ENCODE measurements at regions not wholly inside any gene's neighbourhood (a gene's known extent, or its start where the extent isn't known, plus 50 kb on each side); places are given as distances from the start of the nearest gene placed in this dataset.

DNA sequence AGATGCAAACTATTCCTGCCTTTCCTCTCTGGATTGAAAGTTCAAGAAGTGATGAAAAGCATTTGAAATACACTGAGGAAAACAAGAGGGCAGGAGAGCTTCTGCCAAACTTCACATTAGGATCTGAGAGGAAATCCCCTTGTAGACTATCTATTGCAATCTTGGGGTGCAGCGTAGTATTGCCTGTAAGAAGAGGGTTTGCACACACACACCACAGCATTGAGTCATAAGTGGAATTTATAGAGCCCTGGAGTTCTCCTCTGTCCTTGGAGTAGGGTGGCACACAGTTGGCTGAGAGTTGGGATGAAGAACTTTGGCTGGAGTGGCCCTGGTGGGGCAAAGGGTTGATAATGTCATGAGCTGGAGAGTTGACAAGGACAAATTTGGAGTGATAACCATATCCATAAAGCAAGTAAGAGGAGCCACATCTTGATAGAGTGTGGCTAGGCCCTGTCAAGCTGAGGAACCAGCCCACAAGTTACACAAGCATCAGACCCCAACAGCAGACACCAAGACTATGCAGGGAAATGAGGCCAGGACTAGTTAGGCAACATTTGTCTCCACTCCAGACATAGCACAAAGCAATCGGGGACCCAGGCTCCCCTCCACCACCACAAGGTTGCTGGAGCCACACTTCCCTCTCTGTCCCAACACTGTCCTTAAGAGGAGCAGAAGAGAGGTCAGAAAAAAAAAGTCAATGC lies 520.9 kb downstream of the KLF5 start:
- TF ChIP-seq SIN3A (IDR thresholded peaks at IDR 0.05; ENCODE audit: low read depth), result no peak
- TF ChIP-seq, protein P1, sequence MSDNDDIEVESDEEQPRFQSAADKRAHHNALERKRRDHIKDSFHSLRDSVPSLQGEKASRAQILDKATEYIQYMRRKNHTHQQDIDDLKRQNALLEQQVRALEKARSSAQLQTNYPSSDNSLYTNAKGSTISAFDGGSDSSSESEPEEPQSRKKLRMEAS (IDR thresholded peaks at IDR 0.05), result no peak
- TF ChIP-seq, protein P2, sequence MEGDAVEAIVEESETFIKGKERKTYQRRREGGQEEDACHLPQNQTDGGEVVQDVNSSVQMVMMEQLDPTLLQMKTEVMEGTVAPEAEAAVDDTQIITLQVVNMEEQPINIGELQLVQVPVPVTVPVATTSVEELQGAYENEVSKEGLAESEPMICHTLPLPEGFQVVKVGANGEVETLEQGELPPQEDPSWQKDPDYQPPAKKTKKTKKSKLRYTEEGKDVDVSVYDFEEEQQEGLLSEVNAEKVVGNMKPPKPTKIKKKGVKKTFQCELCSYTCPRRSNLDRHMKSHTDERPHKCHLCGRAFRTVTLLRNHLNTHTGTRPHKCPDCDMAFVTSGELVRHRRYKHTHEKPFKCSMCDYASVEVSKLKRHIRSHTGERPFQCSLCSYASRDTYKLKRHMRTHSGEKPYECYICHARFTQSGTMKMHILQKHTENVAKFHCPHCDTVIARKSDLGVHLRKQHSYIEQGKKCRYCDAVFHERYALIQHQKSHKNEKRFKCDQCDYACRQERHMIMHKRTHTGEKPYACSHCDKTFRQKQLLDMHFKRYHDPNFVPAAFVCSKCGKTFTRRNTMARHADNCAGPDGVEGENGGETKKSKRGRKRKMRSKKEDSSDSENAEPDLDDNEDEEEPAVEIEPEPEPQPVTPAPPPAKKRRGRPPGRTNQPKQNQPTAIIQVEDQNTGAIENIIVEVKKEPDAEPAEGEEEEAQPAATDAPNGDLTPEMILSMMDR (IDR thresholded peaks at IDR 0.05 in 2 of 3, conservative IDR thresholded peaks at IDR 0.05 in 1 of 3; ENCODE audit: borderline replicate concordance in 1 of 3, insufficient read depth in 1 of 3, low read depth in 2 of 3, low read length in 2 of 3), result no peak
- TF ChIP-seq POLR2AphosphoS5 (IDR thresholded peaks at IDR 0.05; ENCODE audit: low read depth, low read length), result no peak
- no peak for TF ChIP-seq EGR1 (IDR thresholded peaks at IDR 0.05; ENCODE audit: low read depth)
- TF ChIP-seq EZH2phosphoT487 (IDR thresholded peaks at IDR 0.05; ENCODE audit: borderline replicate concordance), result no peak
- no peak for TF ChIP-seq ZNF274 (IDR thresholded peaks at IDR 0.05; ENCODE audit: low read depth, low read length)

All from HCT116 (cell line).